CD14-positive monocyte (primary cell): ENCODE measurements at regions not wholly inside any gene's neighbourhood (a gene's known extent, or its start where the extent isn't known, plus 50 kb on each side); places are given as distances from the start of the nearest gene placed in this dataset.

ENCODE experiments used
- DNase-seq, 3 donors: peaks; one replicate each; pipeline ENCODE4 v3.0.0-alpha.2; 2011 to 2022
- H2AFZ ChIP-seq: 2 replicates; pipeline ENCODE4 v1.6.0; 2012; ENCODE audit warnings: mild to moderate bottlenecking, low read depth, low read length, inconsistent platforms; ENCODE audit not compliant: insufficient read depth, poor library complexity, severe bottlenecking
- H3K27ac ChIP-seq, 2 donors: 1 replicate in 1 of 2; 2 replicates in 1 of 2; pipeline ENCODE4 v1.5.1; 2012 to 2013; ENCODE audit warnings: low read length in 2 of 2, control low read depth in 1 of 2, inconsistent platforms in 1 of 2, low read depth in 1 of 2, mild to moderate bottlenecking in 1 of 2
- H3K27me3 ChIP-seq, 2 donors: one replicate each; pipeline versions ENCODE4 v1.6.0 to v1.6.1; 2011 to 2013; ENCODE audit warnings: low read length in 2 of 2; ENCODE audit not compliant: control insufficient read depth in 2 of 2, insufficient read depth in 2 of 2
- H3K36me3 ChIP-seq, 2 donors: replicated peaks in 1 of 2; 1 replicate in 1 of 2; 2 replicates in 1 of 2; pipeline versions ENCODE4 v1.5.1 to v1.6.1; 2012 to 2013; ENCODE audit warnings: low read length in 2 of 2, control low read depth in 1 of 2, inconsistent platforms in 1 of 2, mild to moderate bottlenecking in 1 of 2; ENCODE audit not compliant: insufficient read depth in 2 of 2, control insufficient read depth in 1 of 2
- H3K4me1 ChIP-seq, 2 donors: 1 replicate in 1 of 2; 2 replicates in 1 of 2; pipeline versions ENCODE4 v1.5.1 to v1.6.1; 2012 to 2013; ENCODE audit warnings: low read length in 2 of 2, control low read depth in 1 of 2, inconsistent platforms in 1 of 2, mild to moderate bottlenecking in 1 of 2, moderate library complexity in 1 of 2; ENCODE audit not compliant: insufficient read depth in 2 of 2, control insufficient read depth in 1 of 2
- H3K4me2 ChIP-seq: replicated peaks from 2 replicates; pipeline ENCODE3; 2012; ENCODE audit warnings: low read length, moderate library complexity, mild to moderate bottlenecking; ENCODE audit not compliant: poor library complexity, severe bottlenecking; ENCODE audit errors: extremely low read depth
- H3K4me3 ChIP-seq, 3 experiments: fragments of 200-600 bp in 1 of 3; sonication (generic) in 1 of 3; replicated peaks in 1 of 3; 1 replicate in 2 of 3; 2 replicates in 1 of 3; pipeline ENCODE4 v1.5.1; 2011 to 2013; ENCODE audit warnings: low read length in 3 of 3, mild to moderate bottlenecking in 3 of 3, control low read depth in 2 of 3, low read depth in 2 of 3, inconsistent platforms in 1 of 3, moderate library complexity in 1 of 3
- H3K79me2 ChIP-seq: 2 replicates; pipeline ENCODE4 v1.6.0; 2012; ENCODE audit warnings: mild to moderate bottlenecking, control low read depth, inconsistent platforms, low read length, moderate library complexity; ENCODE audit not compliant: insufficient read depth
- H3K9ac ChIP-seq: 2 replicates; pipeline ENCODE4 v1.6.0; 2017; ENCODE audit warnings: low read length, mild to moderate bottlenecking; ENCODE audit not compliant: insufficient read depth, poor library complexity, severe bottlenecking
- H3K9me3 ChIP-seq, 2 donors: replicated peaks in 1 of 2; 1 replicate in 1 of 2; 2 replicates in 1 of 2; pipeline versions ENCODE4 v1.5.1 to v1.6.1; 2012 to 2013; ENCODE audit warnings: low read length in 2 of 2, control low read depth in 1 of 2; ENCODE audit not compliant: control insufficient read depth in 1 of 2, insufficient read depth in 1 of 2
- H4K20me1 ChIP-seq: 2 replicates; pipeline ENCODE4 v1.6.0; 2012; ENCODE audit warnings: mild to moderate bottlenecking, low read length, control low read depth, moderate library complexity; ENCODE audit not compliant: insufficient read depth
- H3K27ac Mint-ChIP-seq, 7 donors: one replicate each; pipeline ENCODE4 v1.8.0; 2020; ENCODE audit warnings: mild to moderate bottlenecking in 7 of 7, mixed read lengths in 7 of 7, moderate library complexity in 6 of 7, inconsistent platforms in 2 of 7
- H3K27me3 Mint-ChIP-seq, 3 donors: one replicate each; pipeline ENCODE4 v1.8.0; 2021 to 2022; ENCODE audit warnings: low read depth in 3 of 3, mild to moderate bottlenecking in 3 of 3, mixed read lengths in 3 of 3, moderate library complexity in 3 of 3, inconsistent platforms in 1 of 3
- H3K36me3 Mint-ChIP-seq, 2 donors: one replicate each; pipeline ENCODE4 v1.8.0; 2020; ENCODE audit warnings: mixed read lengths in 2 of 2, inconsistent platforms in 1 of 2, mild to moderate bottlenecking in 1 of 2
- H3K4me1 Mint-ChIP-seq: one replicate; pipeline ENCODE4 v1.8.0; 2020; ENCODE audit warnings: mild to moderate bottlenecking, mixed read lengths
- H3K4me3 Mint-ChIP-seq, 2 donors: one replicate each; pipeline ENCODE4 v1.8.0; 2020; ENCODE audit warnings: mild to moderate bottlenecking in 2 of 2, mixed read lengths in 2 of 2, moderate library complexity in 1 of 2
- H3K9me3 Mint-ChIP-seq, 7 donors: one replicate each; pipeline ENCODE4 v1.8.0; 2020 to 2022; ENCODE audit warnings: mixed read lengths in 7 of 7, mild to moderate bottlenecking in 6 of 7, moderate library complexity in 6 of 7, inconsistent platforms in 2 of 7
- WGBS: methylation state at CpG from one replicate; pipeline ENCODE4 v1.1.5; 2013; ENCODE audit warnings: missing lambda C conversion rate; ENCODE audit not compliant: insufficient coverage; 5-methylcytosine and 5-hydroxymethylcytosine counted together
- intact Hi-C, 2 donors: fragments of 100-400 bp; cut with micrococcal nuclease; formaldehyde crosslinking; loops; one replicate each; pipeline versions ENCODE4 v1.15.0 to v1.15.1; 2023
- TF ChIP-seq, protein P1 (sequence below): fragments of 200-600 bp; IDR thresholded peaks from one replicate; pipeline ENCODE4 v1.8.0; 2022; ENCODE audit warnings: antibody characterized with exemption, mild to moderate bottlenecking

DNA sequence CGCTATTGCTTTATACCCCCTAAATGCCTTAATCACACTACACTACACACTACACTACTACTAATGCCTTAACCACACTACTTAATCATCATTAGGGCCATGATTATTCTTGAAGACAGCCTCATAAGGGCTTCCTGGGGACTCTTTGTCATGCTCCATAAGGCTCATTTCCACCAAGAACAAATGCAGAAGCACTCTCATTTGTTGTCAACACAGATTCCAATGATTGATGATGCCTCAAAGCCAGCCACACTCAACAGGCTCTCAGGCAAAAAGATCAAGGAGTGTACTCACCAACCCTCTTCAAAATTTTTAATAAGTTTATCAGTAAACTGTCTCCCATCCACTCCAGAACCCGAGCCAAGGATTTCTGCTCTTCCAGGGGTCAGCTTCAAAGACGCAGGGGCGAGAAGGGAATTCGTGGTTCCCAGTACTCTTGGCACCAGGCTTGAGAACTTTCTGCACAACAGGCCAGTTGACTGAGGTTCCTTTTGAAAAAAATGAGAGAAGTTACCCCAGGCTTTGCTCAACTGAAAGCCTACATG is 204.7 kb upstream of the GUCY1A2 start:
- H3K4me3 Mint-ChIP-seq, result no peak overlapping the region
- Histone ChIP-seq H3K4me1 (no peaks in the 10 kb centered on the region), H3K9me3 (peaks cover 12 to 17% of the 10 kb centered on the region in 2 donors), H3K4me2 (no peak overlapping the region), H3K36me3 (no peaks in the 10 kb centered on the region), H3K79me2 (no peaks in the 10 kb centered on the region), H2AFZ (no peak overlapping the region), H3K27me3 (no peaks in the 10 kb centered on the region), H3K4me3 (no peak overlapping the region), H4K20me1 (no peaks in the 10 kb centered on the region), H3K27ac (no peak overlapping the region), H3K9ac (no peak overlapping the region)
- TF ChIP-seq, protein P1, sequence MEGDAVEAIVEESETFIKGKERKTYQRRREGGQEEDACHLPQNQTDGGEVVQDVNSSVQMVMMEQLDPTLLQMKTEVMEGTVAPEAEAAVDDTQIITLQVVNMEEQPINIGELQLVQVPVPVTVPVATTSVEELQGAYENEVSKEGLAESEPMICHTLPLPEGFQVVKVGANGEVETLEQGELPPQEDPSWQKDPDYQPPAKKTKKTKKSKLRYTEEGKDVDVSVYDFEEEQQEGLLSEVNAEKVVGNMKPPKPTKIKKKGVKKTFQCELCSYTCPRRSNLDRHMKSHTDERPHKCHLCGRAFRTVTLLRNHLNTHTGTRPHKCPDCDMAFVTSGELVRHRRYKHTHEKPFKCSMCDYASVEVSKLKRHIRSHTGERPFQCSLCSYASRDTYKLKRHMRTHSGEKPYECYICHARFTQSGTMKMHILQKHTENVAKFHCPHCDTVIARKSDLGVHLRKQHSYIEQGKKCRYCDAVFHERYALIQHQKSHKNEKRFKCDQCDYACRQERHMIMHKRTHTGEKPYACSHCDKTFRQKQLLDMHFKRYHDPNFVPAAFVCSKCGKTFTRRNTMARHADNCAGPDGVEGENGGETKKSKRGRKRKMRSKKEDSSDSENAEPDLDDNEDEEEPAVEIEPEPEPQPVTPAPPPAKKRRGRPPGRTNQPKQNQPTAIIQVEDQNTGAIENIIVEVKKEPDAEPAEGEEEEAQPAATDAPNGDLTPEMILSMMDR, result no peak
- intact Hi-C loops, result no loop called here
- no peak overlapping the region for H3K27ac Mint-ChIP-seq
- 93% methylated on average over 4 of the region's 5 CpGs for WGBS
- H3K36me3 Mint-ChIP-seq, result no peaks in the 10 kb centered on the region
- H3K27me3 Mint-ChIP-seq, result peaks cover 0 to under 1% (median 0%) of the 10 kb centered on the region in 3 donors
- peaks cover 2 to 18% (median 6%) of the 10 kb centered on the region in 7 donors for H3K9me3 Mint-ChIP-seq
- no peak for DNase-seq
- H3K4me1 Mint-ChIP-seq, result no peaks in the 10 kb centered on the region

DNA sequence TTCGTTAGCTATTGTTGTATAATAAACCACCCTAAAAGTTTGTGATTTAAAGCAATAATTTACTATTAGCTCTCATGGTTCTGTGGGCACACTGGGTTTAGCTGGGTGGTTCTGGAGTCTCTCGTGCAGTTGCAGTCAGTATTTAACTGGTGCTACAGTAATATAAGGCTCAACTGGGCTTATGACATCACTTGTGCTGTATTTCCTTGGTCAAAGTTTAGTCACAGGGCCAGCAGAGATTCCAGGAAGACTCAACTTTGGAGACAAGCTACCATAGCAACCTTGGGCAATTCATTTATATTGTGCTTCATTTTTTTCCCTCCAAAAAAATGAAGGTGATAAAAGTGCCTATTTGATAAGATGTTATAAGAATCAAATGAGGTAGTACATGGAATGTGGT is 204.2 kb upstream of the GUCY1A2 start:
- Mint-ChIP-seq H3K4me1 (no peaks in the 10 kb centered on the region), H3K36me3 (no peaks in the 10 kb centered on the region), H3K4me3 (no peak overlapping the region), H3K27ac (no peak overlapping the region), H3K27me3 (no peaks in the 10 kb centered on the region), H3K9me3 (peaks cover 2 to 16% (median 6%) of the 10 kb centered on the region in 7 donors)
- H3K27ac ChIP-seq, result no peak overlapping the region
- no peaks in the 10 kb centered on the region for H3K27me3 ChIP-seq
- no peaks in the 10 kb centered on the region for H4K20me1 ChIP-seq
- intact Hi-C loops, result no loop called here
- H3K36me3 ChIP-seq, result no peaks in the 10 kb centered on the region
- H3K4me1 ChIP-seq, result no peaks in the 10 kb centered on the region
- no peak overlapping the region for H3K4me2 ChIP-seq
- TF ChIP-seq, protein P1, result no peak
- no peaks in the 10 kb centered on the region for H3K79me2 ChIP-seq
- no peak for DNase-seq
- H3K9me3 ChIP-seq, result peaks cover 11 to 15% of the 10 kb centered on the region in 2 donors
- no peak overlapping the region for H2AFZ ChIP-seq
- 100% methylated on average over 1 of the region's 2 CpGs for WGBS
- H3K9ac ChIP-seq, result no peak overlapping the region
- no peak overlapping the region for H3K4me3 ChIP-seq
